NCI-H82 treated with DMSO at 0.1 percent for 48 hours (cell line): ENCODE measurements at regions not wholly inside any gene's neighbourhood (a gene's known extent, or its start where the extent isn't known, plus 50 kb on each side); places are given as distances from the start of the nearest gene placed in this dataset.
"Not testable (repeated sequence)": the region's sequence is repeated elsewhere in the genome, so short reads cannot be mapped to it uniquely, and the experiment has no call there.

Source experiments
- DNase-seq: peaks from one replicate; lab custom pipeline; 2025; ENCODE audit not compliant: unreplicated experiment; lab: John Stamatoyannopoulos, UW

DNA sequence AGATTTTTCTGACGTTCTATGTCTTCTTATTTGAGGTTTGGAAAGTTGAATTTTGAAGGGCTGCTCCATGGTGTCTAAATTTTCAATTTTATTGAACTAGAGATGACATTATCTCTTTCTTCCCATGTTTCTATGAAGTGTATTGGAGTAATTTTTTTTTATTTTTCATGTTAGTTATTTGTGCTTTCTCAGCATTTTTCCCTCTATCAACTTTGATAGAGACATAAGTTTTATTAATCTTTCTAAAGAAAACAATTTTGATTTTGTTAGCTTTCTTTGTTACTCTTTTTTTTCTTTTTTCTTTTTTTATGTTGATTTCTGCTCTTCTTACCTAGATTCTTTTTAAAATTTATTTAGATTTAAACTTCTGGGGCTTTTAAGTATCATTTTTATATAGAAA lies 1694.8 kb downstream of the PCDH9 start:
- DNase-seq = no peak

GRCh38 chr13:65532231-65532630 lies 1697.9 kb downstream of the PCDH9 start:
- DNase-seq = no peak

GRCh38 chr13:65530688-65531087 lies 1699.4 kb downstream of the PCDH9 start:
- DNase-seq = no peak

GRCh38 chr13:65529541-65529940 lies 1700.6 kb downstream of the PCDH9 start:
- no peak for DNase-seq

- DNase-seq = no peak
Measured at GRCh38 chr13:65508745-65509144, 1721.4 kb downstream of the PCDH9 start.

DNA sequence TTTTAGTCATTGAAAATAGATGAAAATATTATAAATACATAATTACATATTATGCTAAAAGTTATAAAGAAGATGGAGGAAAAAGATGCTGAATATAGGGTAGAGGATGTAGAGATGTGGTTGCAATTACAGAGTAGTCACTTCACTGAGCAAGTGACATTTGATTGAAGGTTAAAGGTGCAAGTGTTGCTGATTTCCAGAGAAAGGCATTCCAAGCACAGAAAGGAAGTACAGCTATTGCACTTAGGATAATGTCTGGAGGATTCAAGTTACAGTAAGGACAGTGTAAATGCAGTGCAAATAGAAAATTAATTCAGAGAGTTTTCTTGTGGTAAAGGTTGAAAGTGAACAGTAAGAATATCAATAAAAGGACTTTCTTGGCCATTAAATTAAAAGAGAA lies 1721.8 kb downstream of the PCDH9 start:
- DNase-seq = no peak

- no peak for DNase-seq
Measured at GRCh38 chr13:65505941-65506340, 1724.2 kb downstream of the PCDH9 start.

- DNase-seq = no peak
Measured at GRCh38 chr13:65504213-65504612, 1725.9 kb downstream of the PCDH9 start.

GRCh38 chr13:65500481-65500880 lies 1729.7 kb downstream of the PCDH9 start:
- DNase-seq = no peak

DNA sequence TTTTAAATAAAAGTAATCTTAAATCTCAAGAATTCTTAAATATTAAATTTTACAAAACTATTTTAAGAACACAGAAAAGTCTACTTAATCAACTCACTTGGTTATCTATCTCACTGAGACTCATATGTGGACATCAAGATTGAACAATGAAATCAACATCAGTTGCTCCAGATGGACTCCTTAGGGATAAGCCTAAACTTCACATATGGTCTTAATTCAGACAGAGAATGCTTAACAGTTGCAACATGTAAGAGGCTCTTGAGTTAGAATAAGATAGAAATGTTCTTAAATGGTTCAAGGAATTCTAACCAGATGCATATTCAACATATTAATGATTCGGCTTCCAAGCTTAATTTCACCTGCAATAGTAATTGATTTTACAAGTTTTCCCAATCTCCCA lies 1730.9 kb downstream of the PCDH9 start:
- peak; percentile 22 for DNase-seq

GRCh38 chr13:65497265-65497664 lies 1732.9 kb downstream of the PCDH9 start:
- no peak for DNase-seq

DNA sequence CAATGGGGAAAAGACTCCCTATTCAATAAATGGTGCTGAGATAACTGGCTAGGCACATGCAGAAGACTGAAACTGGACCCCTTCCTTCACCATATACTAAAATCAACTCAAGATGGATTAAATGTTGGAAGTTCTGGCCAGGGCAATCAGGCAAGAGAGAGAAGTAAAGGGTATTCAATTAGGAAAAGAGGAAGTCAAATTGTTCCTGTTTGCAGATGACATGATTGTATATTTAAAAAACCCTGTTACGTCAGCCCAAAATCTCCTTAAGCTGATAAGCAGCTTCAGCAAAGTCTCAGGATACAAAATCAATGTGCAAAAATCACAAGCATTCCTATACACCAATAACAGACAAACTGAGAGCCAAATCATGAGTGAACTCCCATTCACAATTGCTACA lies 1739.4 kb downstream of the PCDH9 start:
- DNase-seq = not testable (repeated sequence)

DNA sequence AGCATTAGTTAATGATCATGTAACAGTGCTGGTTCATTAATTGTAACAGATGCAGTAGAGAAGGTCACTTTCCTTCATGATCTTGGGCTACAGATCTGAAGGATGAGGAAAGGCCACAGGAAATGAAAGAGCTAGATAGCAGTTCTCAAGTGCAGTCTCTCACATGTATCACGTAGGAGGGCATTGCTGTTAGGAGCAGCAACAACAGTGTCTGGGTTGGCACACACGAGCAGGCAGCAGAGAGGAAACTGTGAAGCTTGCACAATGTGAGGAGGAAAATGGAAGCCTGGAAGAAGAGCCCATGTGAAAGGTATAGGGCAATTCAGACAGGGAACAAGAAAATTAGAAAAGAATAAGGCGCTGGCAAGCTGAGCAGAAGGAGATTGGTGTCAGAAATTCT lies 1741.5 kb downstream of the PCDH9 start:
- DNase-seq = no peak

DNA sequence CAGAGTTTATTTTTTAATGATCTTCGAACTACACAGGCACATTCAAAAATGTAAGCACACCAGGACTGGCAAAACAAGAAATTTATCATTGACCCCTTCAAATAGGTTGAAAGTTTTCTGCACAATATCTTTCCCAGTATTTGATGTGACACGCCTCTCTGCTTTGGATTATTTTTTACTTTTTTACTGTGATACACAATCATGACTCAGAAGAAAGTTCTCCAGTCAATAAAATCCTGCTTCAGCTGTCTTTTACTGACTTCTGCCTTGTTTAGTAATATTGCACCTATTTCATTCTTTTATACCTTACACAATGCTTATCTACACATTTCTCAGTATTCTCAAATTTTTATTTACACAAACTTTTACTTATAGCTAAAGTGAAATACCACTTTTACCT lies 1750.4 kb downstream of the PCDH9 start:
- no peak for DNase-seq

- no peak for DNase-seq
Measured at GRCh38 chr13:65473196-65473595, 1756.9 kb downstream of the PCDH9 start.

DNA sequence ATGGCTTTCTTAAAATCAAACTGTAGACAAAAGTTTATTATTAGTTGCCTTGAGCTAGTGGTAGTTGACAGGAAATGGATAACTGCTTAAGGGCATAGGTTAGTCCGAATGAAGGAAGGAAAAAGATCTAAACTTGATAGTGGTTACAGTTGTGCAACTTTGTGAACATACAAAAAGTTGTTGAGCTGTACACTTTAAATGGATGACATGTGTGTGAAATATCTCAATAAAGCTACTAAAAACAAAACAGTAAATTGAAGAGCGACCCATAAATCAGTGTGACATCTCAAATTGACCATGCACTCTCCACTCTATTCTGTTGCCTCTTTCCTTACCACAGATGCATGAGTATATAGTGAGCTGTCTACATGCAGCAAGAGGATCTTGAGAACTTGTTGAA lies 1757.8 kb downstream of the PCDH9 start:
- DNase-seq = no peak

DNA sequence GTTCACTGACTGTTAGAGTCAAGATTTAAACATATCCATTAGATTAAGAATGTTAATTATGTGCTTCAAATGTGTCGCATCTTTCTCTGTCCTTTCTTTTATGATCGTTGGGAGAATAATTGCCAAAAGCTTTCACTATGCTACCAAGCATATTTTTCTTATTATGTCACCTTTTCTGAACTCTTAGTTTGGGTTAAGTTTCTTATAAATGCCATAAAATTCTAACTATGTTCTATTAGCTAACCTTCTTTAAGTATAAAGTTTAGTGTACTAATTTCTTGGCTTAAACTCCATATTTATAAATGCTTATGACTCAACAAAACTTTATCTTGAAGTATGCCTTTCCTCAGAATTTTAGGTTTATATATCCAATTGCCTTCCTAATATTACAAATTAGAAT lies 1759.4 kb downstream of the PCDH9 start:
- no peak for DNase-seq

- DNase-seq = no peak
Measured at GRCh38 chr13:65468628-65469027, 1761.5 kb downstream of the PCDH9 start.

DNA sequence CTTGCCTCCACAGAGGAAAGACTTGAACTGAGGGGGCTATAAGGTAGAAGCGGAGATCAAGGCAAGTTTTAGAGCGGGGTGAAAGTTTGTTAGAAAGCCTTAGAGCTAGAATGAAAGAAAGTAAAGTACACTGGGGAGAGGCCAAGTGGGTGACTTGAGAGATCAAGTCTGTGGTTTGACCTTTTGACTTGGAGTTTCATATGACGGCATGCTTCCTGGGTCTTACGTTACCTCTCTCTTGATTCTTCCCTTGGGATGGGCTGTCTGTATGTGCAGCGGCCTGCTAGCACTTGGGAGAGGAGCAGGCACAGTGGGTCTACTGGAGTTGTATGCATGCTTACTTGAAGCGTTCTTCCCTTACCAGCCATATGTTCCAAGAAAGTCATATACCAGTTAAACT lies 1768.5 kb downstream of the PCDH9 start:
- DNase-seq = no peak

- no peak for DNase-seq
Measured at GRCh38 chr13:65460136-65460535, 1770.0 kb downstream of the PCDH9 start.

DNA sequence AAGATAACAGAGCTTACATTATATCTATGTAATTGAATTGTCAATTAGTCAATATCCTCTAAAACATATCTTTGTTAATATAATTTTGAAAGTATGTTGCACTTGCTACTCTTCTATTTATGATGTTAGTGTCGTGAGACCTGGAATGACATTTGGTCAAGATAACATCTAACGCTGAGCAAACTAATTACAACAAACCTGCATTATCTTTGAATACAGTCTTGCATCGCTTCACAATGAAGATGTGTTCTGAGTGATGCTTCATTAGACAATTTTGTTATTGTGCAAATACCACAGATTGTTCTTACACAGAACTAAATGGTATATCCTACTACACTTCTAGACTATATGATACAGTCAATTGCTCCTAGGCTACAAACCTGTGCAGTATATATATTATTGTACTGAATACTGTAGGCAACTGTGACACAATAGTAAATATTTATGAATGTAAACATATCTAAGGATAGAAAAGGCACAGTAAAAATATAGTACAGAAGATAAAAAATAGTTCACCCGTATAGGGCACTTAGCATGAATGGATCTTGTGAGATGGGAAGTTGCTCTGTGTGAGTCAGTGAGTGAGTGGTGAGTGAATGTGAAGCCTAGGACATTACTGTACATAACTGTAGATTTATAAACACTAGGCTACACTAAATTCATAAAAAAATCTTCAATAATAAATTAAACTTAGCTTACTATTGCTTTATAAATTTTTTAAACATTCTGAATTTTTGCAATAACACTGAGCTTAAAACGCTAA lies 1773.8 kb downstream of the PCDH9 start:
- no peak for DNase-seq

DNA sequence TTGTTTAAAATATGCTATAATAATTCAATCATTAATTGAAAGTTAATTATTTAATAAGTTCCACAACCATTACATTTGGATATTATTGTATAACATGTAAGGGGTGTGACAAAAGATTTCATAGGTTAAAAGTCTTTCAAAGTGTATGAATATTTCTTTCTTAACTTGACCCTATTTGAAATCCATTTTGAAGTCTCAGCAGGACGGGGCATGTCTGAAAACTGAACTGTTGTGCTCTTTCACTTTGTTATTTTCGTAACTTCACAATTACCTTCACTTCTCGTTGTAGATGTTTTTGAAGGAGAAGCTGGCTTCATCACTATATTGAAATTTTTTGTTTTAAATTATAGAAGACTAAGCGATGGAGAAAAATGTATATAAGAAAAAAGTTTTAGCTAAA lies 1775.7 kb downstream of the PCDH9 start:
- no peak for DNase-seq

DNA sequence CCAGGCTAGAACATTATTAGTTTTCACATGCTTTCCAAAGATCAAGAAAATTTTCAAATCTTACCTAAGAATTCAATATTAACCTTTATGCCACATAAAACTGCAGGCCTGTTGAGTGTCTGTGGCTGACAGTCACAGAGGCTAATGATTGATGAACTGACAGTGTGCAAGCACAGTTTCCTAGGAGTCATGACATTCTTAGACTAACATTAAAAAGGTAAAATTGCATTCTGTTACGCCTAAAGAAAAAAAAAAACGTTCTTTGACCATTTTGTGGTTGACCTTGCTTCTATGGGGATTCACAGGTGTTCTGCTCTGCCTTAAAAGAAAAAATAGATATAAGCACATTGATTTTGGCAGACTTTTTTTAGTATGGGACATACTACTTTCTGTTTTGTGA lies 1776.2 kb downstream of the PCDH9 start:
- DNase-seq = no peak
